GM18502 (cell line): ENCODE measurements at regions not wholly inside any gene's neighbourhood (a gene's known extent, or its start where the extent isn't known, plus 50 kb on each side); places are given as distances from the start of the nearest gene placed in this dataset.

Experiments used
- ATAC-seq: cut with Tn5 transposase; IDR thresholded peaks from one replicate; pipeline ENCODE4 v1.9.1; 2021; ENCODE audit warnings: mild to moderate bottlenecking; ENCODE audit not compliant: unreplicated experiment, poor library complexity

GRCh38 chr10:33419311-33419710 lies 84.8 kb upstream of the NRP1 start:
- ATAC-seq, result no peak

GRCh38 chr10:33418301-33418700 lies 83.8 kb upstream of the NRP1 start:
- no peak for ATAC-seq

- ATAC-seq, result no peak
These were observed 82.2 kb upstream of the NRP1 start for GRCh38 chr10:33416691-33417090.

- no peak for ATAC-seq
These were observed 81.7 kb upstream of the NRP1 start for GRCh38 chr10:33416209-33416608.

- ATAC-seq, result no peak
These were observed 80.4 kb upstream of the NRP1 start for GRCh38 chr10:33414841-33415240.

- no peak for ATAC-seq
These were observed 78.3 kb upstream of the NRP1 start for GRCh38 chr10:33412653-33413361.

GRCh38 chr10:33412241-33412640 lies 77.8 kb upstream of the NRP1 start:
- ATAC-seq, result no peak

GRCh38 chr10:33410860-33411234 lies 76.4 kb upstream of the NRP1 start:
- no peak for ATAC-seq

- ATAC-seq, result no peak
These were observed 75.8 kb upstream of the NRP1 start for GRCh38 chr10:33410096-33410859.

GRCh38 chr10:33406596-33406995 lies 72.1 kb upstream of the NRP1 start:
- no peak for ATAC-seq

- no peak for ATAC-seq
These were observed 68.0 kb upstream of the NRP1 start for GRCh38 chr10:33402220-33403073.

- ATAC-seq, result no peak
These were observed 66.8 kb upstream of the NRP1 start for GRCh38 chr10:33401300-33401699.

GRCh38 chr10:33398796-33399195 lies 64.3 kb upstream of the NRP1 start:
- no peak for ATAC-seq

- no peak for ATAC-seq
These were observed 62.5 kb upstream of the NRP1 start for GRCh38 chr10:33396938-33397337.

GRCh38 chr10:33396279-33396678 lies 61.8 kb upstream of the NRP1 start:
- no peak for ATAC-seq

GRCh38 chr10:33395201-33395600 lies 60.7 kb upstream of the NRP1 start:
- ATAC-seq, result no peak

GRCh38 chr10:33392706-33393105 lies 58.2 kb upstream of the NRP1 start:
- no peak for ATAC-seq

GRCh38 chr10:33391611-33392465 lies 57.4 kb upstream of the NRP1 start:
- no peak for ATAC-seq

GRCh38 chr10:33390046-33390445 lies 55.6 kb upstream of the NRP1 start:
- no peak for ATAC-seq

GRCh38 chr10:33388785-33389184 lies 54.3 kb upstream of the NRP1 start:
- ATAC-seq, result no peak
